NT2/D1 (cell line): ENCODE measurements at regions not wholly inside any gene's neighbourhood (a gene's known extent, or its start where the extent isn't known, plus 50 kb on each side); places are given as distances from the start of the nearest gene placed in this dataset.

Experiments
- SUZ12 ChIP-seq: IDR thresholded peaks from 2 replicates; pipeline ENCODE4 v1.6.1; 2011; ENCODE audit not compliant: insufficient read length, insufficient read depth; ENCODE audit errors: extremely low read depth
- YY1 ChIP-seq: IDR thresholded peaks from 2 replicates; pipeline ENCODE4 v1.6.1; 2011; ENCODE audit not compliant: insufficient read length, insufficient read depth
- ZNF274 ChIP-seq: IDR thresholded peaks from 2 replicates; pipeline ENCODE4 v1.6.1; 2011; ENCODE audit warnings: mild to moderate bottlenecking, low read depth, low read length

- no peak for TF ChIP-seq SUZ12
- no peak for TF ChIP-seq ZNF274
- TF ChIP-seq YY1, result no peak
Observed at GRCh38 chrX:22338740-22339139, 66.0 kb downstream of the CBLL2 start.
